ENCODE measurements at regions not wholly inside any gene's neighbourhood (a gene's known extent, or its start where the extent isn't known, plus 50 kb on each side); places are given as distances from the start of the nearest gene placed in this dataset.
"Not testable (repeated sequence)": the region's sequence is repeated elsewhere in the genome, so short reads cannot be mapped to it uniquely, and the experiment has no call there.

DNA sequence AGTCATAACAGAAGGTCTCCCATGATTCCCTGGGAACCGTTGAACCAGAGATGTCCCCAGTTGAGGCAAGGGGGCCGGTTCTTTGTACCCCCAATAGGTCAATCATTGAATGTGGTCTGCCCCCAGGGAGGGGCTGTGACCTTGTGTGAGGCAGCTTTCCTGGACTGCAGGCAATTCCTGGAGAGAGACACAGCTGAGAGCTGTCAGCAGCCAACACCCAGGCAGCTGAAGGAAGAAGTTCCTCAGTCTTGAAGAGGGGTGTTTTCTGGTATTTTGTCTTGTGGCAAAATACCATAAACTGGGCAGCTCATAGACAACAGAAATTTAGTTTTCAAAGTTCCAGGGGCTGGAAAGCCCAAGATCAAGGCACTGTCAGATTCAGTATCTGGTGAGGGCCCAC, 185.7 kb upstream of the ATP6AP2 start:
- Histone ChIP-seq H3K4me1 (ENCODE audit: control insufficient read depth, insufficient read depth, low read length, poor library complexity, severe bottlenecking) (no peaks in the 10 kb centered on the region), H3K27ac (ENCODE audit: insufficient read depth, low read length, poor library complexity, severe bottlenecking) (no peak overlapping the region), H3K27me3 (replicated peaks; ENCODE audit: control insufficient read depth, insufficient read depth, low read length, poor library complexity, severe bottlenecking) (no peaks in the 10 kb centered on the region), H3K36me3 (ENCODE audit: control insufficient read depth, insufficient read depth, low read length) (no peaks in the 10 kb centered on the region), H3K4me3 (ENCODE audit: insufficient read depth, low read depth, low read length, poor library complexity, severe bottlenecking) (no peak overlapping the region), H3K9me3 (ENCODE audit: control insufficient read depth, low read length) (no peaks in the 10 kb centered on the region)
- no peak for DNase-seq

DNA sequence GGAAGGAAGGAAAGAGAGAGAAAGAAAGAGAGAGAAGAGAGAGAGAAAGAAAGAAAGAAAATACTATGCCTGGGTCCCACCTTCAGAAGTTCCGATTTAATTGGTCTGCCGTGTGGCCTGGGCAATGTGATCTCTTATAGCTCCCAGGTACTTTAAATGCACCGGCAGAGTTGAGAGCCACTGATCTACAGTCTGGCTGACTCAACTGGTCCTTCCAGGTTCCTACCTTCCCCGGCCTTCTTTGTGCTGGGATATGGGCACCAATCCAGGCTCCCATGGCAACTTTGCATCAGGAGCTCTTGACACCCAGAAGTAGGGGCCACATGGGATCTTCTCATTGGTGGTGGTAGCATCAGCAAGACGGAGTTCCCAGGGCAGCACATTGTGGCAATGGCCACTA, 186.5 kb upstream of the ATP6AP2 start:
- Histone ChIP-seq H3K9me3 (ENCODE audit: control insufficient read depth, low read length) (no peaks in the 10 kb centered on the region), H3K4me3 (ENCODE audit: insufficient read depth, low read depth, low read length, poor library complexity, severe bottlenecking) (no peak overlapping the region), H3K27me3 (replicated peaks; ENCODE audit: control insufficient read depth, insufficient read depth, low read length, poor library complexity, severe bottlenecking) (no peaks in the 10 kb centered on the region), H3K4me1 (ENCODE audit: control insufficient read depth, insufficient read depth, low read length, poor library complexity, severe bottlenecking) (no peaks in the 10 kb centered on the region), H3K27ac (ENCODE audit: insufficient read depth, low read length, poor library complexity, severe bottlenecking) (no peak overlapping the region), H3K36me3 (ENCODE audit: control insufficient read depth, insufficient read depth, low read length) (no peaks in the 10 kb centered on the region)
- no peak for DNase-seq

DNA sequence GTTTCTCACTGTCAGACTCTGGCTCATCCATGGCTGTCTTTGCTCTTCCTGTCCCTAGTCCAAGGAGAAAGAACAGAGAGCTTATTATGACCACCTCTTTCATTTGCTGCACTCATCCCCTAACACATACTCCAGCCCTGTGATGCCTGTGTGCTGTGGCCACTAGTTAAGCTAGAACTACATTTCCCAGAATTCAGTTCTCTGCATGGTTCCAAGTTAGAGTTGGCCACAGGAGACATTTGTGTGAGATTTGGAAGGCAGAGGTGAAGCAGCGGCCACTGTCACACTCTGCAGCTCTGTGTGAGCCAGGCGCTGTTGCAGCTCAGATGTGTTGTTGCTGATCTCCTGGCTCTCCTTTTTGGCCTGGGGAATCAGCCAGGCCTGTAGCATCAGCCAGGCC, 188.2 kb upstream of the ATP6AP2 start:
- H3K4me1 ChIP-seq (ENCODE audit: control insufficient read depth, insufficient read depth, low read length, poor library complexity, severe bottlenecking): no peaks in the 10 kb centered on the region
- no peaks in the 10 kb centered on the region for H3K36me3 ChIP-seq (ENCODE audit: control insufficient read depth, insufficient read depth, low read length)
- H3K27ac ChIP-seq (ENCODE audit: insufficient read depth, low read length, poor library complexity, severe bottlenecking): no peak overlapping the region
- no peaks in the 10 kb centered on the region for H3K9me3 ChIP-seq (ENCODE audit: control insufficient read depth, low read length)
- no peak for DNase-seq
- no peaks in the 10 kb centered on the region for H3K27me3 ChIP-seq (replicated peaks; ENCODE audit: control insufficient read depth, insufficient read depth, low read length, poor library complexity, severe bottlenecking)
- no peak overlapping the region for H3K4me3 ChIP-seq (ENCODE audit: insufficient read depth, low read depth, low read length, poor library complexity, severe bottlenecking)

DNA sequence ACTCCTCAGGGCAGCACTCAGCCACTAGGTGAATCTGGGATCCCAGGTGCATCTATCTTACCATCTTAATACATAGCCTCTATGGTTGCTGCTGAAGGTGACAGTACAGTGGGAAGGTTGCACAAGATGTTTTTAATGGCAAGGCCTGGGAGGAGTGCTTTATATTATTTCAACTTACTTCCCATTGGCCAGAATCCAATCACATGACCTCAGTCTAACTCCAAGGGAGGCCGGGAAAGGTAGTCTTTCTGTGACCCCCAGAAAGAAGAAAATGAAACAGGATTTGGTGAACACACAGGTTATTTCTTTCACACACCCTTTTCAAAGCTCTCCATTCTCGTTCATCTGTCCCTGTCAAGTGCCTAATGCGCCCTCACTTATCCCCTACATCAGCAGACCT, 189.1 kb upstream of the ATP6AP2 start:
- Histone ChIP-seq H3K4me3 (ENCODE audit: insufficient read depth, low read depth, low read length, poor library complexity, severe bottlenecking) (no peak overlapping the region), H3K36me3 (ENCODE audit: control insufficient read depth, insufficient read depth, low read length) (no peaks in the 10 kb centered on the region), H3K4me1 (ENCODE audit: control insufficient read depth, insufficient read depth, low read length, poor library complexity, severe bottlenecking) (no peaks in the 10 kb centered on the region), H3K27me3 (replicated peaks; ENCODE audit: control insufficient read depth, insufficient read depth, low read length, poor library complexity, severe bottlenecking) (no peaks in the 10 kb centered on the region), H3K9me3 (ENCODE audit: control insufficient read depth, low read length) (no peaks in the 10 kb centered on the region), H3K27ac (ENCODE audit: insufficient read depth, low read length, poor library complexity, severe bottlenecking) (no peak overlapping the region)
- DNase-seq: no peak

DNA sequence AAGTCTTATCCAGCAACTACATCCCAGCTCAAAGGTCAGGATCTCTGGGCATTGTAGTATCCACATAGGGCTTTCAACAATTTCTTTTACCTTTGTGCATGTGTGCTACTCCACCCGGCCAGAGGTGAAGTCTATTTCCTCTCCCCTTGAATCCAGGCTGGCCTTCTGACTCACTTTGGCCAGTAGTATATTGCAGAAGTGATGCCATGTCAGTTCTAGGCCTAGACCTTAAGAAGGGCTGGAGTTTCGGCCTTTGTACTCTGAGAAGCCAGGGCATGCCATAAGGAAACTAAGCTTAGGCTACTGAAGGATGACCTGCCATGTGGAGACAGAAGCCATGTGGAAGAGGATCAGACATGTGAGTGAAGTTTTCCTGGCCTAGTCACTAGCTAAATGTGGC, 191.2 kb upstream of the ATP6AP2 start:
- Histone ChIP-seq H3K27me3 (replicated peaks; ENCODE audit: control insufficient read depth, insufficient read depth, low read length, poor library complexity, severe bottlenecking) (no peaks in the 10 kb centered on the region), H3K9me3 (ENCODE audit: control insufficient read depth, low read length) (no peaks in the 10 kb centered on the region), H3K27ac (ENCODE audit: insufficient read depth, low read length, poor library complexity, severe bottlenecking) (no peak overlapping the region), H3K4me3 (ENCODE audit: insufficient read depth, low read depth, low read length, poor library complexity, severe bottlenecking) (no peak overlapping the region), H3K36me3 (ENCODE audit: control insufficient read depth, insufficient read depth, low read length) (no peaks in the 10 kb centered on the region), H3K4me1 (ENCODE audit: control insufficient read depth, insufficient read depth, low read length, poor library complexity, severe bottlenecking) (no peaks in the 10 kb centered on the region)
- no peak for DNase-seq

GRCh38 chrX:40388441-40388840, 192.3 kb upstream of the ATP6AP2 start:
- Histone ChIP-seq H3K9me3 (ENCODE audit: control insufficient read depth, low read length) (no peaks in the 10 kb centered on the region), H3K36me3 (ENCODE audit: control insufficient read depth, insufficient read depth, low read length) (no peaks in the 10 kb centered on the region), H3K4me1 (ENCODE audit: control insufficient read depth, insufficient read depth, low read length, poor library complexity, severe bottlenecking) (no peaks in the 10 kb centered on the region), H3K27ac (ENCODE audit: insufficient read depth, low read length, poor library complexity, severe bottlenecking) (no peak overlapping the region), H3K27me3 (replicated peaks; ENCODE audit: control insufficient read depth, insufficient read depth, low read length, poor library complexity, severe bottlenecking) (no peaks in the 10 kb centered on the region), H3K4me3 (ENCODE audit: insufficient read depth, low read depth, low read length, poor library complexity, severe bottlenecking) (no peak overlapping the region)
- DNase-seq: no peak

GRCh38 chrX:40387869-40388268, 192.9 kb upstream of the ATP6AP2 start:
- not testable (repeated sequence) for H3K9me3 ChIP-seq (ENCODE audit: control insufficient read depth, low read length); H3K4me3 ChIP-seq (ENCODE audit: insufficient read depth, low read depth, low read length, poor library complexity, severe bottlenecking); H3K36me3 ChIP-seq (ENCODE audit: control insufficient read depth, insufficient read depth, low read length); H3K27me3 ChIP-seq (replicated peaks; ENCODE audit: control insufficient read depth, insufficient read depth, low read length, poor library complexity, severe bottlenecking); H3K4me1 ChIP-seq (ENCODE audit: control insufficient read depth, insufficient read depth, low read length, poor library complexity, severe bottlenecking); DNase-seq; H3K27ac ChIP-seq (ENCODE audit: insufficient read depth, low read length, poor library complexity, severe bottlenecking)

- not testable (repeated sequence) for H3K27ac ChIP-seq (ENCODE audit: insufficient read depth, low read length, poor library complexity, severe bottlenecking); H3K27me3 ChIP-seq (replicated peaks; ENCODE audit: control insufficient read depth, insufficient read depth, low read length, poor library complexity, severe bottlenecking); DNase-seq; H3K4me3 ChIP-seq (ENCODE audit: insufficient read depth, low read depth, low read length, poor library complexity, severe bottlenecking); H3K4me1 ChIP-seq (ENCODE audit: control insufficient read depth, insufficient read depth, low read length, poor library complexity, severe bottlenecking); H3K36me3 ChIP-seq (ENCODE audit: control insufficient read depth, insufficient read depth, low read length); H3K9me3 ChIP-seq (ENCODE audit: control insufficient read depth, low read length)
Measured at GRCh38 chrX:40387311-40387710, 193.5 kb upstream of the ATP6AP2 start.

GRCh38 chrX:40385682-40386081, 195.1 kb upstream of the ATP6AP2 start:
- DNase-seq: no peak
- Histone ChIP-seq H3K4me3 (ENCODE audit: insufficient read depth, low read depth, low read length, poor library complexity, severe bottlenecking) (no peak overlapping the region), H3K27ac (ENCODE audit: insufficient read depth, low read length, poor library complexity, severe bottlenecking) (no peak overlapping the region)

GRCh38 chrX:40385256-40385655, 195.5 kb upstream of the ATP6AP2 start:
- H3K27me3 ChIP-seq (replicated peaks; ENCODE audit: control insufficient read depth, insufficient read depth, low read length, poor library complexity, severe bottlenecking): no peaks in the 10 kb centered on the region
- H3K4me1 ChIP-seq (ENCODE audit: control insufficient read depth, insufficient read depth, low read length, poor library complexity, severe bottlenecking): no peaks in the 10 kb centered on the region
- no peak overlapping the region for H3K27ac ChIP-seq (ENCODE audit: insufficient read depth, low read length, poor library complexity, severe bottlenecking)
- DNase-seq: no peak
- H3K4me3 ChIP-seq (ENCODE audit: insufficient read depth, low read depth, low read length, poor library complexity, severe bottlenecking): no peak overlapping the region
- no peaks in the 10 kb centered on the region for H3K36me3 ChIP-seq (ENCODE audit: control insufficient read depth, insufficient read depth, low read length)
- no peaks in the 10 kb centered on the region for H3K9me3 ChIP-seq (ENCODE audit: control insufficient read depth, low read length)

More at GRCh38 chrX:40385682-40386081, 195.1 kb upstream of the ATP6AP2 start:
- H3K9me3 ChIP-seq (ENCODE audit: control insufficient read depth, low read length): no peaks in the 10 kb centered on the region
- H3K4me1 ChIP-seq (ENCODE audit: control insufficient read depth, insufficient read depth, low read length, poor library complexity, severe bottlenecking): no peaks in the 10 kb centered on the region
- H3K27me3 ChIP-seq (replicated peaks; ENCODE audit: control insufficient read depth, insufficient read depth, low read length, poor library complexity, severe bottlenecking): no peaks in the 10 kb centered on the region
- no peaks in the 10 kb centered on the region for H3K36me3 ChIP-seq (ENCODE audit: control insufficient read depth, insufficient read depth, low read length)

DNA sequence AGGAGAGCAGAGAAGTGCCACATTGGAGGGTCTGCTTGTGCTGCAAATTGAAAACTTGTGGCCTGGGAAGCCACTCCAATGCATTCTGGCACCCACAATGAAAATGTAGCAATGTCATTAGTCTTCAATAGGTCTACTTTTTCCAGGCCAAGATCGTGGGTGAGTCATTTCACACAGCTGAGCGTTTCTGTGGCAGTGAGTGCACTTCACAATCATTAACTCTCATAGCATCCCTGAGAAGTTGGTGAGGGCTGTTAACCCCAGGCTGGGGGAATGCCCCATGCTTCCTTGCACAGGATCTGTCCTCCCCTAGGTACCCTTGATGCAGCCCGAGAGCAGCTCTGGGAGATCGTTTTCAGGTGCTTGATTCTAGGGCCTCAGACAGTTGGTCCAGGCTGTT, 196.8 kb upstream of the ATP6AP2 start:
- no peak overlapping the region for H3K4me3 ChIP-seq (ENCODE audit: insufficient read depth, low read depth, low read length, poor library complexity, severe bottlenecking)
- no peaks in the 10 kb centered on the region for H3K4me1 ChIP-seq (ENCODE audit: control insufficient read depth, insufficient read depth, low read length, poor library complexity, severe bottlenecking)
- no peak overlapping the region for H3K27ac ChIP-seq (ENCODE audit: insufficient read depth, low read length, poor library complexity, severe bottlenecking)
- DNase-seq: no peak
- H3K27me3 ChIP-seq (replicated peaks; ENCODE audit: control insufficient read depth, insufficient read depth, low read length, poor library complexity, severe bottlenecking): no peaks in the 10 kb centered on the region
- H3K9me3 ChIP-seq (ENCODE audit: control insufficient read depth, low read length): no peaks in the 10 kb centered on the region
- H3K36me3 ChIP-seq (ENCODE audit: control insufficient read depth, insufficient read depth, low read length): no peaks in the 10 kb centered on the region

All from effector memory CD4-positive, alpha-beta T cell (primary cell).